ENCODE measurements at regions not wholly inside any gene's neighbourhood (a gene's known extent, or its start where the extent isn't known, plus 50 kb on each side); places are given as distances from the start of the nearest gene placed in this dataset.

- no peaks in the 10 kb centered on the region for H3K9me3 ChIP-seq (ENCODE audit: low read depth)
- no peaks in the 10 kb centered on the region for H3K4me1 ChIP-seq (ENCODE audit: low read depth)
- TF ChIP-seq CTCF (IDR thresholded peaks at IDR 0.05; ENCODE audit: low read depth, low read length), result no peak
- no peak overlapping the region for H3K27ac ChIP-seq
- DNase-seq (ENCODE audit: low read depth in 1 of 2, low spot score in 1 of 2), result no peak
- H3K36me3 ChIP-seq, result no peaks in the 10 kb centered on the region
- H3K27me3 ChIP-seq, result no peaks in the 10 kb centered on the region
- H3K4me3 ChIP-seq, result no peak overlapping the region
Measured at GRCh38 chr1:232883992-232884661, 66.3 kb upstream of the NTPCR start.

- no peak for TF ChIP-seq CTCF (IDR thresholded peaks at IDR 0.05; ENCODE audit: low read depth, low read length)
- H3K4me1 ChIP-seq (ENCODE audit: low read depth), result no peaks in the 10 kb centered on the region
- no peak overlapping the region for H3K27ac ChIP-seq
- no peaks in the 10 kb centered on the region for H3K27me3 ChIP-seq
- H3K9me3 ChIP-seq (ENCODE audit: low read depth), result no peaks in the 10 kb centered on the region
- H3K36me3 ChIP-seq, result no peaks in the 10 kb centered on the region
- peak in 1 of 2 donors; percentile 51 for DNase-seq (ENCODE audit: low read depth in 1 of 2, low spot score in 1 of 2)
- H3K4me3 ChIP-seq, result no peak overlapping the region
Measured at GRCh38 chr1:232886271-232886670, 64.1 kb upstream of the NTPCR start.

GRCh38 chr1:232890340-232890943, 60.0 kb upstream of the NTPCR start:
- Histone ChIP-seq H3K9me3 (ENCODE audit: low read depth) (peaks cover 3% of the 10 kb centered on the region), H3K4me1 (ENCODE audit: low read depth) (no peaks in the 10 kb centered on the region), H3K36me3 (no peaks in the 10 kb centered on the region), H3K27ac (no peak overlapping the region), H3K27me3 (no peaks in the 10 kb centered on the region), H3K4me3 (no peak overlapping the region)
- no peak for DNase-seq (ENCODE audit: low read depth in 1 of 2, low spot score in 1 of 2)
- no peak for TF ChIP-seq CTCF (IDR thresholded peaks at IDR 0.05; ENCODE audit: low read depth, low read length)

GRCh38 chr1:232891071-232891470, 59.3 kb upstream of the NTPCR start:
- Histone ChIP-seq H3K4me3 (no peak overlapping the region), H3K4me1 (ENCODE audit: low read depth) (no peaks in the 10 kb centered on the region), H3K9me3 (ENCODE audit: low read depth) (peaks cover 3% of the 10 kb centered on the region), H3K27me3 (no peaks in the 10 kb centered on the region), H3K36me3 (no peaks in the 10 kb centered on the region), H3K27ac (no peak overlapping the region)
- no peak for TF ChIP-seq CTCF (IDR thresholded peaks at IDR 0.05; ENCODE audit: low read depth, low read length)
- peak in 1 of 2 donors; percentile 90 for DNase-seq (ENCODE audit: low read depth in 1 of 2, low spot score in 1 of 2)

DNA sequence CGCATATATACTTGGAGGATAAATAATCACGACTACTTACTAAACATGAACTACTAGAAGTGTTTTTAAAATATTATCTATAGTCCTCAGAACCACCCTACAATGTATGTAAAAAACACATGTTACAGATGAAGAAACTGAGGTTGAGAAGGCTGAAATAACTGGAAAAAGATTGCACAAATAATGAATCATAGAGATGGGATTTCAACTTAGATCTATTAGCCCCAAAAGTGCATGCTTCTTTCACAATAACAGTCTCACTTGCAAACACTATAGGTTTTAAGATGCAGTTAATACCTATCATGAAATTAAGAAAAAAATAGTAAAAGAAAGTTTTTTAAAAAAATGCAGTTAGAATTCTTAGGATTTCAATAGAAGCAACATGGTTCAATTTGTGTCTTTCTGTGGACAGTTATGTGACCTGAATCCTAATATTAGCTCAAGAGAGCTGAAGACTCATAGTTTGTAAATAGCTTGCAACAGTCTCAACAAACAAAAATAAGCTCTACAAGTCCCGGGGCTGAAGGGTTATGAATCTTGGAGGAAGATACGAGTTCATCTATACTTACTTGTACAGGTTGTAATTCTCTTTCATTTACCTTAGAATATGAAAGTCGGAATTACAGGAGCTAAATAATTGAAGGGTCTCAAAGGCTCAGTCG, 58.6 kb upstream of the NTPCR start:
- H3K4me1 ChIP-seq (ENCODE audit: low read depth), result no peaks in the 10 kb centered on the region
- no peak for TF ChIP-seq CTCF (IDR thresholded peaks at IDR 0.05; ENCODE audit: low read depth, low read length)
- peaks cover 3% of the 10 kb centered on the region for H3K9me3 ChIP-seq (ENCODE audit: low read depth)
- H3K27me3 ChIP-seq, result no peaks in the 10 kb centered on the region
- no peaks in the 10 kb centered on the region for H3K36me3 ChIP-seq
- H3K27ac ChIP-seq, result no peak overlapping the region
- peak in 1 of 2 donors; percentile 66 for DNase-seq (ENCODE audit: low read depth in 1 of 2, low spot score in 1 of 2)
- no peak overlapping the region for H3K4me3 ChIP-seq
